ENCODE measurements at regions not wholly inside any gene's neighbourhood (a gene's known extent, or its start where the extent isn't known, plus 50 kb on each side); places are given as distances from the start of the nearest gene placed in this dataset.
"Not testable (repeated sequence)": the region's sequence is repeated elsewhere in the genome, so short reads cannot be mapped to it uniquely, and the experiment has no call there.

- no peak for DNase-seq
These were observed 50.3 kb upstream of the TMC1 start for GRCh38 chr9:72471096-72471495.

GRCh38 chr9:72467766-72468738 lies 53.4 kb upstream of the TMC1 start:
- no peak for DNase-seq

GRCh38 chr9:72465593-72465984 lies 55.8 kb upstream of the TMC1 start:
- DNase-seq = no peak

- no peak for DNase-seq
These were observed 56.4 kb upstream of the TMC1 start for GRCh38 chr9:72464857-72465592.

- DNase-seq = no peak
These were observed 59.1 kb upstream of the TMC1 start for GRCh38 chr9:72462340-72462739.

- DNase-seq = no peak
These were observed 60.8 kb upstream of the TMC1 start for GRCh38 chr9:72460342-72461312.

GRCh38 chr9:72459308-72459707 lies 62.1 kb upstream of the TMC1 start:
- DNase-seq = no peak

GRCh38 chr9:72458153-72458552 lies 63.3 kb upstream of the TMC1 start:
- DNase-seq = no peak

- no peak for DNase-seq
These were observed 64.0 kb upstream of the TMC1 start for GRCh38 chr9:72457366-72457765.

GRCh38 chr9:72454871-72455491 lies 66.4 kb upstream of the TMC1 start:
- peak; percentile 86 for DNase-seq

- no peak for DNase-seq
These were observed 67.6 kb upstream of the TMC1 start for GRCh38 chr9:72453797-72454196.

- not testable (repeated sequence) for DNase-seq
These were observed 75.2 kb upstream of the TMC1 start for GRCh38 chr9:72446241-72446640.

- no peak for DNase-seq
These were observed 76.0 kb upstream of the TMC1 start for GRCh38 chr9:72445306-72445995.

- no peak for DNase-seq
These were observed 77.0 kb upstream of the TMC1 start for GRCh38 chr9:72444435-72444834.

- no peak for DNase-seq
These were observed 77.6 kb upstream of the TMC1 start for GRCh38 chr9:72443855-72444254.

GRCh38 chr9:72441848-72442607 lies 77.0 kb upstream of the ZFAND5 start:
- DNase-seq = no peak

- no peak for DNase-seq
These were observed 76.2 kb upstream of the ZFAND5 start for GRCh38 chr9:72440992-72441847.

- no peak for DNase-seq
These were observed 75.4 kb upstream of the ZFAND5 start for GRCh38 chr9:72440378-72440777.

- DNase-seq = not testable (repeated sequence)
These were observed 68.7 kb upstream of the ZFAND5 start for GRCh38 chr9:72433616-72434267.

Measured in eye (tissue), 1 donor.